PC-9 (cell line): ENCODE measurements at regions not wholly inside any gene's neighbourhood (a gene's known extent, or its start where the extent isn't known, plus 50 kb on each side); places are given as distances from the start of the nearest gene placed in this dataset.

Experiments used
- CTCF ChIP-seq: fragments of 200-600 bp; sonication (generic); conservative IDR thresholded peaks from 2 replicates; pipeline ENCODE4 v1.6.1; 2017; ENCODE audit warnings: mixed run types, antibody characterized with exemption, mild to moderate bottlenecking, moderate library complexity
- EZH2 ChIP-seq: fragments of 200-600 bp; sonication (generic); IDR thresholded peaks from 2 replicates; pipeline ENCODE4 v1.8.0; 2017; ENCODE audit warnings: antibody characterized with exemption, low read depth

- TF ChIP-seq EZH2 = no peak
- TF ChIP-seq CTCF = no peak
Measured at GRCh38 chr6:120478650-120479049, 855.6 kb downstream of the TBC1D32 start.
